Kidney capillary endothelial cell (primary cell): ENCODE measurements at regions not wholly inside any gene's neighbourhood (a gene's known extent, or its start where the extent isn't known, plus 50 kb on each side); places are given as distances from the start of the nearest gene placed in this dataset.

ENCODE experiments used
- DNase-seq: peaks from one replicate; pipeline ENCODE4 v3.0.0-alpha.2; 2018; ENCODE audit warnings: low spot score

DNA sequence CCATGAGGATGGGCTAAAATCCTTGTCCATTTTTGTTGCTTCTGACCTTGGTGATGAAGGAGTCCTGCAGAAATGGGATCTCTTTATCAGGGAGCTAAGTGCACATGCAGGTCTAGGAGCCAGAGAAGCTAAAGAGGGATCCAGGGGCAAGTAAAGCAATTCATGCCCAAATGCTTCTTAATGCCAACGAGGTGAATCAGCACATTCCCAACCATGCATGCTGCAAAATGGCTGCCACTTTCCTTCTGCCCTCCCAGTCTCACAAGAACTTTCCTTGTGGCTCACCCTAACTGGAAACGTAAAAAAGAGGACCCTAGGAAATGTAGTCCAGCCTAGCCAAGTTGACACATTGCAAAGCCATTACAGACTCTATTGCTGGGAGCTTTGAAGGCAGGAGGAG, 298.4 kb downstream of the MAFB start:
- DNase-seq: no peak

DNA sequence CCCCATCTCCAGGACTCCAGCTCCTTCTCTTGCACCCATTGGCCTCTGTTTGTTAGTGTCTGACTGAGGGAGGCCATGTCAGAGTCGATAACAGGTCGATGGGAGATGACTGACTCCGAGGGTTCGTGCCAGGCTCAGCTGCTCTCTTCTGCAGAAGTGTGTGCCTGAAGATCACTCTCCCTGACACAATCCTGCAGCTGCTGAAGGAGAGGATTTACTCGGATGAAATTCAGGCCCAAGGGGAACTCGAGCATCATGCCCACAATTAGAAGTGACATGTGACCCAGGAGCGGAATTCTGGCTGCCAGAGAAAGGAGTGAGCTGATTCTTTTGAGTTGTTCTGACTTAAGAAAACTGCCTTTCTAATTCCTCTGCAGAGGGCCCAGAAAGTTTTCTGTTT, 318.2 kb downstream of the MAFB start:
- DNase-seq: no peak

DNA sequence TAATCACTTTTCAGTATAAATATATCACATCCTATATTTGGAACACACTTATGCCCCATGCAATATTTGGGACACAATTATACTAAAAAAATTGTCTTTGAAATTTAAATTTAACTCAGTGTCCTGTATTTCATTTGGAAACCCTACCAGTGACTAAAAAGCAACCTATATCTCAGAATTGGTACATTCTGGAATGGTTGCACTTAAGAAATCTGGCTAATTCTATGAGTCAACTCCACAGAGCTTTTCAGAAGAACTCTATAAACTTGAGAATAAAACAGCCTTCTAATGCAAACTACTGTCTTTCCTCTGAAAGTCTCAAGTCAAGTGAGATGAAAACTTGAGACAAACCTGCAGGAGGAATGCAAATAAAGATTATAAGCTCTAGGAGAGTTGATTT, 320.2 kb downstream of the MAFB start:
- no peak for DNase-seq

DNA sequence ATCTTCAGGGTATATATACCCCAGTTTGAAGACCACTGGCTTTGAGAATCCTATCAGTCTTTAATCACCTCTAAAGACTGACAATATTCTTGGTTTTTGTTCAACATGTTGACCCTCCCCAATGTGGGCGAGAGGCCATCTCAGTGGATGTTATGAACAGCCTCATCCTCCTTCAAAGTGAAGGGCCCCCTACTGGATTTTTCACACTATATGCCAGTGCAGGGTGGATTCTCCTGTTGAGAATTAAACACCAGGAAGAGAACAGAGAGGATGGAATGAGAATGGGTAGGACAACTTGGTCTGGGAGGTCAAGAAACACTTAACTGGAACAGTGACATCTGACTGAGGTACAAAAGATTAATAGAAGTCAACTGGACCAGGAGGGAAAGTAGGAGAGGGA, 327.1 kb downstream of the MAFB start:
- no peak for DNase-seq

DNA sequence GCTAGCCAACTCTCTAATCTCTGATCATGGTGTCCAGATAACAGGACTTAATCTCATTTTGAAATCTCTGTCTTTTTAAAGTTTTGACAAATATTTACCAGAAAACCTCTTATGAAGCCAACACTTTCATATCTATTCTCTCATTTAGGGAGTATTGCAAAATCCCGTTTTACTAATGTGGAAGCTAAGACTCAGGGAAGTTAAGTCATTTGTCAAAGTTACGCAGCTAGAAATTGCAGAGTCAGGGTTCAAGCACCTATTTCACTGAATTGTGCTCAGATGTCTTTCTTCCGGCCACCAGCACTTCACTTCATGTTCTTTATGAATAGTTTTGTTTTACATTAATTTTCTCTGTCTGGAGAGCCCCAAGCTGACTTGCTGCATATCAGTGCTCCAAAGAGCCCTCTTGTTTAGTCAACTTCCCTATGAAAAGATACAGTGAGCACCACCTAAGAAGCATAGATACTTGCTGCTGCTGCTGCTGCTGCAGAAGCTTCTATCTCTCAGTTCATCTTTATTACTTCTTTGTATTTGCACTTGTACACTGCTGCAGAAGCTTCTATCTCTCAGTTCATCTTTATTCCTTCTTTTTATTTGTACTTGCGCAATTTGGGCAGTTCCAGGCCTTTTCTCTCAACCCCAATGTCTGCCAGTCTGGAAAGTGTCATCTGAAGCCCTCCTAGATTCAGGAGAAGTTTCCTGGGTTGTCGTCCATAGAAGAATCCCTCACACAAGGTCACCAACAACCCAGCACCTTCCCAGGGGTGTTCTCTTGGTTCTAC, 329.7 kb downstream of the MAFB start:
- no peak for DNase-seq

DNA sequence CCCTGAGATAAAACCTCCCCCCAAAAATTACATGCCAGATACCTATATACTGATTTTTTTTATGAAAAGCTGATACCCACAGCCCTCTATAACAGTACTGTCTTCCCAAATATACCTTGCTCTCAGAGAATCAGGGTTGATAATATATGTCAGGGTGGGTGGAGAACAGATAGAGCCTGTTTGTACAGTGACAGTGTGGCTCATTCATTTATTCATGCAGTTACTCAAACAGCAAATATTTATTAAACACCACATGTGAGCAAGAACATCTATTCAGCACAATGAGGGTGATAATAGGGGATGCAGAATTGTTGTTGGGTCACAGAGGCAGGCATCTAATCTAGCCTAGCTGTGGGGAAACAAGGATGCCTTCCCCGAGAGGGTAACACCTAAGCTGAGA, 334.2 kb downstream of the MAFB start:
- no peak for DNase-seq

DNA sequence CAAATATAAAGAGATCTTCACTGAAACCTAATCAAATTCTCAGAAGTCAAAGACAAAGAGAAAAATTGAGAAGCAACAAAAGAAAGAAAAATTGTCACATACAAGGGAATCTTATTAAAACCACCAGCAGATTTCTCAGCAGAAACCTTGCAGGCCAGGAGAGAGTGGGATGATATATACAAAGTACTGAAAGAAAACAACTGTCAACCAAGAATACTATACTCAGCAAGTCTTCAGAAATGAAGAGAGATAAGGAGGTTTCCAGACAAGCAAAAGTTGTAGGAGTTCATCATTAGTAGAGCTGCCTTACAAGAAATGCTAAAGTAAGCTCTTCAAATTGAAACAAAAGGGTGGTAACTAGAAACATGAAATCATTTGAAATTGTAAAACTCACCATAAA, 345.6 kb downstream of the MAFB start:
- DNase-seq: no peak

DNA sequence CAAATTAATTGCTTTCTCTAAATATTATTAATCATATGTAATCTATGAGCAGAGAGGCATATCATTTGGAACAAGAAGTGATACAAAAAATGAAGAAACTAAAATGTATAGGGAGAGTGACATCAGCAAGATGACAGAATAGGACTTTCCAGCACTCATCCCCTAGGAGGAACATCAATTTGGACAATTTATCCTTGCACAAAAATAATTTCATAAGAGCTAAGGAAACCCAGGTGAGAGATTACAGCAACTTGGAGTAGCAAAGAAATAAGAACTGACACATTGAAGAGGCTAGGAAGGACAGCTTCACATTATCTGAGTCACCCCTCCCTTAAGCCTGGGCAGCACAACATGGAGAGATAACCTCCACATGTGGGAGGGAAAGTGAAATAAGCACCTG, 347.5 kb downstream of the MAFB start:
- no peak for DNase-seq

DNA sequence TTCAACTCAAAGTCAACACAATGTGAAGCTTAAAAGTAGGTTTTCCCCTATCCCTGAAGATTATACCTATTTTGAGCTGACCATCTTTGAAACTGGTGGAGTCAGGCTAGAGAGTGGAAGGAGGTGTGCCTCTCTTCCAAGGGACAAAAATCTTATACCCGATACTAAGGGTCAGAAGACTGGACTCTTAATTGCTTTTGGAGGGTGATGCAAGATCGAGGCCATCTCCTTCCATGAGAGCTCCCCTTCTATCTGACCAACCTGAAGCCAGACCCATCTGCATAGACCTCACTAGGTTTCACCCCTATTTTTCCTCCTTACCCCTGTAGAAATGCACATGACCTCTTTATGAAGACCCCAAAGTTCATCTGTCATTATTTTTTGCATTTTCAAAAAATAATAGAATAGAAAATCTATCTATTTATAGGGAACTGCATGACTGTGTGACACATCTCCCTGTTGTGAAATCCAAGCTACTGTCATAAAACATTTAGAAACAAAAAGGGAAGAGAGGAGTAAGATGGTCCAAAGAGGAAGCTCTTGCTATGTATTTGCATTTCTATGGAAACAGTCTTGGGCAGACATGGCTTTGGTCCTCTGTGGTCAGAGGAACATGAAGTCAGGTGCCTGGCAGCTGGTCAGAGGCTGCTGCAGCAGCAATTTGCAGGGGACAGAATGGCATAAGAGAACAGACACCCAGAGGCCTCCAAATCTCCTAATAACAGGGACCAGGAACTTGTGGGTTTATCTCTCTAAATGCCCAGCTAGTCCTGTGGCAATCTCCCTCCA, 349.2 kb downstream of the MAFB start:
- no peak for DNase-seq

DNA sequence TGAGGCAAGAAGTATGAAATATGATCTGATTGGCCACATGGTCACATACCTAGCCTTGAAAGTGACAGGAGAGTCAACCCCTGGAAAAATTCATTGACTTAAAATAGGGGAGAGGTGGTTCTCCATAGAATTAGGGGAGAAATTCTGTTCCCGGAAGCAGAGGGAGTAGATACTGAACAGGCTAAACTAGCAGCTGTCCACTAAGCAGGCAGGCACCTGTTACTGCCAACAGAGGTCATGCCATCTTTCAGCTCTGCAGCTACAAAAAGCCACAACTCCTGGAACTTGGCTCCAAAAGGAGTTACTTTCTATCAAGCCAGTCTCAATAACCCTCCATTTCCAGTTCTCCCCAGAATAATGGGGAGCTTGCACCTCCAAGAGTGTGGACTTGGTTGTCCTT, 352.5 kb downstream of the MAFB start:
- no peak for DNase-seq

DNA sequence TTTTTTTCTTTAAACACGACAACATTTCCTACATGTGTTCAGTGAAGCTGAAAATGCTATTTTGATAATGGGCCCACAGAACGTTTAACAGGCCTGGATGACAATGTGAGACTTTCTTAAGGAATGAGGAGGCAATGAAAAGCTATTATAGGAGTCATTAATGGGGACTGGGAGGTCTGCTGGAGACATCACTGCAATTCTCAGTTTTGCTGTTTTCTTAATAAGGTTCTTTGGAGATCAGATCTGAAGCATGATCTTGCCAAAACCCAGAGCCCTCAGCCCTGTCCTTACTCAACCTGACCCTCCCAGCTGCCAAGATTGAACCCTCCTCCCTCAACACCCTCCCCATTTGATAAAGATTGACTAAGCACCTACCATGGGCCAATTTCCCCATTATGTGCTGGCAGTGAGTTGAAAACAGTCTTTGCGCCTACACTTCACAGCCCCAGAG, 353.1 kb downstream of the MAFB start:
- DNase-seq: no peak

DNA sequence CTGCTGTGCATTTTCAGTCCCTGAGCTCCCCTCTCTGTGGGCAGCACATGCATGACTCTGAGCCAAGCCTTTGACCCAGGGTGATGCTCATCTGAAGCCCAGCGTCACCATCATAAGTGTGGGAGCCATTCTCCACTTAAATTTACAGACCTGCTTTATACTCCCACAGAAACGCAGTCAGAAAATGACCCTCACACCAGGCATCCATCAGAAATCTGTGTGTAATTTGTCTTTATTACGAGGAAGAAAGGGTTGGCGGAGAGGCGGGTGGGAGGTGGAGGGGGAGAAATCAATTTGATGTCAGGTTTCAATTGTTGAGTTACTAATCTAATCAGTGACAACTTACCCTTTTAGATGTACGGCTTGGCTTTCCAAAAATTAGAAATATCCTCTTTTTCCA, 353.6 kb downstream of the MAFB start:
- no peak for DNase-seq

DNA sequence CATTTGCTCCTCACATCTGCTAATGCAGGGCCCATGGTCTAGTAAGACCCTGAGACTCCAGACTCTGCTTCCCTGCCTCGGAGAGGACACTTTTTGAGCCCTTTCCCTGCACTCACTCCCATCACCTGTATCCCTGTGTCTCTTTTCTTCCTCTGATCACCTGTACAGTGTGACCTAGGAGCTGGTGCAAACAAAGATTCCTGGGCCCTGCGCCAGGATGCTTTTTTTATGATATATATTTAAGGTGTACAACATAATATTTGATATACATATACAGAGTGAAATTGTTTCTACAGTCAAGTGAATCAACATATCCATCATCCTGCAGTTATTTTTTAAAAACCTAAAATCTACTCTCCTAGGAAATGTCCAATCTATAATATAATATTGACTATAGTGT, 355.4 kb downstream of the MAFB start:
- no peak for DNase-seq

DNA sequence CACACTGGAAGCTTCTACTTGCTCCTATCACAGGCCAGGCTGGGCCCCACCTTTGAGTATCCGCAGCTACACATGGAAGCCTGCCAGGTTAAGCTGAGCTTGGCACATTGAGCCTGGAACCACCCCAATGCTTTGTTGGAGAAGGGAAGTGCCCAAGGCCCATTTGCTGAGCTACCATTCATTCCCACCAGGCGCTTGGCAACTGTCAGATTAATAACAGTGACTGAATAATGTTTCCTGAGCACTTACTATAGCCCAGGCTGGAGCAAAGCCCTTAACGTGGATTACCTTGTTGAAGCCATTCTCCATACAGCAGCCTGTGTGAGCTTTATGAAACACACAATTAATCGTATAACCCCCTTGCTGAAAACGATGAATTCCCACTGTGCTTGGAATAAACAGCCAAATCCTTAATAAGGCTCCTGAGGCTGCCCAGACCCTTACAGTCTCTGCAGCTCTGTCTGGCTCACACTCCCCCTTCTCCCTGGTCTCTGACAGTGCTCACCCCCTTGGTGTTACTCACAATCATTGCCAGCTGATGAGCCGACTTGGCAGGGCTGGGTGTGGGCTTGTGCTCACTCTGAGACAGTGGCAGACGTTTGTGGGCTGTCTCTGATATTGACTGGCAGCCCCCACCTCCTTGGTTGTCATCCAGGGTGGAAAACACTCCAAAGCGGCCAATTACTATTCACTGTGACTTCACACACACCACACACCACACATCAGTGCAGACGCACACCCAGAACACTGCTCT, 357.1 kb downstream of the MAFB start:
- DNase-seq: no peak

DNA sequence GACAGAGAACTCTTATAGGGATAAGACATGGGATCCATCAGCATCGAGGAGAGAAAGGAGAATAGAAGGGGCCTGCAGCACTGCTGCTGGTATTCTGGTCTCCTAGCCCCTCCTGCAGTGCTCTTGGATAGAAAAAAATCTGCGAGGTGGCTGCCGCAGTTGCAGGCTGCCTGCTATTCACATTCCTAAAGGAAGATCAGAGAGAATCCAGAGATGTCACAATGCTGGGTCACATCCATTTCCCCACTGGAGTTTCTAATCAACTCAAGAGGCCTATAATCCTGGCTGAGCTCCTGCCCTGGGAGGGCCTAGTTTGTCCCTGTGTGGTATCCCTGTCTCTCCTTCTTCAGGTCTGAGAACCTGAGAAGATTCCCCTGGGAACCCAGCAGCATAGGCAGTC, 357.8 kb downstream of the MAFB start:
- DNase-seq: no peak

DNA sequence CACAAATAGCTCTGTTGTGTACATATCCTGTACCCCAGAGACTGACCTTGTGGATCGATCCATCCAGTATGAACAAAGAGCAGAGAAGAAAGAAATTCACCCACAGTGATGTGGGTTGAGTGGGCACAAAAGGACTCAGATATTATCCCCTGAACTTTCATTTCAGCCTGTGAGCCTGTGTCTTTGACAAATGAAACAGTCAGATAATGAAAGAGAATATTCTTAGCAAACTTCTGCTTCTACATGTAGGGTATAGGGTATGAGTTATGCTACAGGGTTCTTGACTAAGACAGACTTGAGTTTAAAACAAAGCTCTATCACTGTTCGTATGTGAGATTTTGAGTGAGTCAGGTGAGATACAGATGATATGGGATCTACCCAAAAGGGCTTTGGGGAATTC, 359.7 kb downstream of the MAFB start:
- no peak for DNase-seq

DNA sequence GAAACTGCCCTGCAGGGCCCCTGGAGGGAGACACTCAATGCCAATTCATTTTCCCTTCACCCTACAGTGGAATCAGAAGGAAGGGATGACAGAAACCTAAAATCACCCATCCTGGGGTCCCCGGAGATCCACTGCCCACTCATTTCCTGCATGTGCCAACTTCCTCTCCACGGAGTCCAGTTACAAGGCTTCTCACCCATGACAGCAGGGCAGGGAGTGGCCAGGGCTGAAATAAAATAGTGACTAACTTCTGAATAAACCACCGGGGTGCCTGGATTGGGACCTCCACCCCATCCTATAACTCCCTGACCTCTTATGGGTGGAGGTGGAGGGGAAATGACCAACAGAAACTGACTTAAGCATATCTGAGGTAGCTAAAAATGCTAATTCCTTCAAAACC, 362.3 kb downstream of the MAFB start:
- no peak for DNase-seq

DNA sequence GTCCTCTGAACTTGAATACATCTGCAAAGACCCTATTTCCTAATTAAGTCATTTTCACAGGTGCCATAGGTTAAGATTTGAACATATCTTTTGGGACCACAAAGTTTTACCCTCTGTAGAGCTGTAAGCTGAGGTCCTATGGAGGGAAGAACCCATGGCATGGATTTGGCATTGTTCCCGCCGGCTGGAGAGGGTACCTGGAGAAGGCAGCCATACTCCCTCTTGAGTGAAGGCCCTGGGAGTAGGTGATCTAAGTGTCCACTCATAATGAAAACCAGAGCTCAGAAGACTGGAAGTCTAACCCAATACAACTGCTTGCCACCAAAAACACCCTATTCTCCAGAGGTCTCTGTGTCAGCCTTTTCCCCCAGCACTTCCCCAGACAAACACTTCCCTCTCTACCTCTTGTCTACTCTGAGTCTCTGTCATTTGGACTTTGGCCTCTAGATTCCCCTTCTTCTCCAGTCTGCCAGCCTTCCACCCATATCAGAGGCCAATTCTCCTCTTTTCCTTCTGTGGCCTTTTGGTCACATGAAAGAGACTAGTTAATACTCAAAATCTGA, 363.9 kb downstream of the MAFB start:
- DNase-seq: no peak

DNA sequence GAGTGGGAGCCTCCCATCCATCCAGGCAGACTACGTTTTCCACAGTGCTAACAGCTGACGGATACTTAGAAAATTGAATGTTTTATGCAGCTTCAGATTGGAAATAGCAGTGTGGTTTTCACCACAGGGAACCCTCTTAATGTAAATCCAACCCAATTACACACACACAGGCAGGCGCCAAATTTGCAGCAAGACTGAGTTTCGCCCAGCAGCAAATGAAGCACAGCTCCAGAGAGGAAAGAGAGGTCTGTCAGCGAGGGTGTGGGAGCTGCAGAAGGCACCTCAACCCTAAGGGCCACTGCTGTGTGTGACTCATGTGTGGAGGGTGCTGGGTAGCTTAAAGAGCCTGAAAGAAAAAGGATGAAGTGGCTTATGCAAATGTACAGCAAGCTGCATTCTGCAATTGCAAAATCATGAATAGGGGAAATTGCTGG, 365.7 kb downstream of the MAFB start:
- DNase-seq: no peak

DNA sequence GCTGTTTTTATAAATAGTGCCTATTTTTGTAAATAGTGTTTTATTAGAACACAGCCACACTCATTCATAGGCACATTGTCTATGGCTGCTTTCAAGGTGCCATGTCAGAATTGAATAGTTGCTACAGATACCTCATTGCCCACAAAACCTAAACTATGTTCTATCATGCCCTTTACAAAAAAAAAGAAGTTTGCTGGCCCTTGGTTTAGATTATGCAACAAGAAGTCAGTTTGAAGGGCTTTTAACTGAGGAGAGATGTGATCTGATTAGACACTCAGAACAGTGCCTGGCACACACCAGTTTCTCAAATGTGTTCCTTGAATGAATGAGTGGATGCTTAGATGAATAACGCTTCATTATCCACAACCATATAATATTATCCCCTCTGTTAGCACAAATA, 366.1 kb downstream of the MAFB start:
- no peak for DNase-seq

DNA sequence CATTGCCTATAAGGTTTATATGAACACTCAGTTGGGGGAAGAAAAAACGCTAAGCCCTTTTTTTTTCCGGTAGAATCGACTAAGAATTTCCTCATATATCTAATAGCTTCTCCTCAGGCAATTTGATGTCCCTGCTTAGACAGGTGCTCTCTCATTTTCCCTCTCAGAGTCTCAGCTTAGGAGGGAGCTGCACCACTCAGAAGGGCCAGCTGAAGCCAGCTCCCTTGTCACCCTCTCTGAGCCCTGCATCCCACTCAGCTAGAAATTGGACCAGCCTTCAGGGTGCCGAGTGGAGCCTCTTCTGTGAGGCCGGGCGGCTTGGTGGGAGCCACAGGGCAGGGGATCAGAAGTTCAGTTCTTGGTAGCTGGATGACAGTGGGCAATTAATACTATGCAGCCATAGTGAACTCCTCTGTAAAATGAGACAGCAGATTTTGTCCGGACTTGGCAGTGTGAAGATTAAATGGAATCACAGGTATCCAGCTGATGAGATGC, 368.5 kb downstream of the MAFB start:
- no peak for DNase-seq

DNA sequence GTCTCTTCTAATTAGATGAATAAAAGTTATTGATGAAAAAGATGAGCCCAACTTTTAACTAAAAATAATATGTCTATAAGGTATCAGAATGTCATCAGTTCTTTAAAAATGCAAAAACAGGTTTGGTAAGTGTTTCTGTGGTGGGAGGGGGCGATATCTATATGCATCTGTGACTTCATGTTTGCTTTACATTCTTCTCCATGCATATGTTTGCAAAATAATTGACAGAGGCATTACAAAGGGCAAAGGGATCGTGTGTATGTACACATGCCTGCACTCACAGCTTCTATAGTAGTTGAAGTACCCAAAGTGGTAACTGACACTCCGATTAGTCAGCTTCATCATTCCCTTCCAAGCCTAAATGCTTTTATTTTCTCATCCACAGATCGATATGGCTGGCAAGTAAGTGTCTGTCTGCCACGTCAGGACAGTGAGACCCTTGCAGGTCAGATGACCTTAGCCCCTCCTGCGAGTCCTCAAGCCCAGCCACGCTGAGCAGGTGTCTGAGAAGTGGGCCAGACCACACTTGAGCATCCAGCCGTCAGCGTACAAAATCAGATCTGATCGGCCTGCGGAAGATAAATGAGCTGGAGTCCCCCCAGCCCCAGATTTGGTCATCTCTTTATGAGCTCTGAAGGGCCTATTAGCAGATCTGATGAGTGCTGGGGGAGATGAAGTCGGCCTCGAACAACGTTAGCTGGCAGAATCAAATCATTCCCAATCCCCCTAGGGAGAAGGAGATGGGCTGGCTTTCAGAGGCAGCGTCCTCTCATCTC, 369.1 kb downstream of the MAFB start:
- no peak for DNase-seq
